Mucosa of descending colon (tissue), 3 donors: ENCODE measurements at regions not wholly inside any gene's neighbourhood (a gene's known extent, or its start where the extent isn't known, plus 50 kb on each side); places are given as distances from the start of the nearest gene placed in this dataset.

Experiments used
- ATAC-seq: fragments of 200-7000 bp; cut with Tn5 transposase; one replicate; pipeline ENCODE4 v1.9.1; 2020; ENCODE audit warnings: mild to moderate bottlenecking, moderate library complexity
- DNase-seq, 3 donors: peaks; one replicate each; pipeline ENCODE4 v3.0.0-alpha.2; 2020
- H3K36me3 ChIP-seq: fragments of 200-600 bp; one replicate; pipeline ENCODE4 v1.8.0; 2021; ENCODE audit warnings: low read depth, mild to moderate bottlenecking
- H3K4me1 ChIP-seq: fragments of 200-600 bp; one replicate; pipeline ENCODE4 v1.8.0; 2021; ENCODE audit warnings: low read depth, mild to moderate bottlenecking
- H3K4me3 ChIP-seq: fragments of 200-600 bp; one replicate; pipeline ENCODE4 v1.8.0; 2021; ENCODE audit warnings: mild to moderate bottlenecking
- H3K9me3 ChIP-seq: fragments of 200-600 bp; one replicate; pipeline ENCODE4 v1.8.0; 2021; ENCODE audit warnings: mild to moderate bottlenecking
- CTCF ChIP-seq: fragments of 200-600 bp; IDR thresholded peaks from one replicate; pipeline ENCODE4 v1.8.0; 2022; ENCODE audit warnings: antibody characterized with exemption, mild to moderate bottlenecking
- intact Hi-C, 2 donors: fragments of 100-400 bp; cut with DNase I in 1 of 2; cut with micrococcal nuclease in 1 of 2; formaldehyde crosslinking; loops; one replicate each; pipeline versions ENCODE4 v1.11.0 to v1.11.1; 2022; cut with DNase I, micrococcal nuclease
- donor health status: DM: no; HTN: no; CAD: no; lungs with moderate emphysema.
- donor health status: DM: no; HTN: no; CAD: no.
- donor health status: DM: no; HTN: yes; CAD: no.

- Histone ChIP-seq H3K4me1 (no peaks in the 10 kb centered on the region), H3K9me3 (no peaks in the 10 kb centered on the region)
- DNase-seq: no peak
Observed at GRCh38 chr6:94217836-94218235, 798.5 kb upstream of the EPHA7 start.

GRCh38 chr6:94215552-94215951 is 796.2 kb upstream of the EPHA7 start:
- intact Hi-C loops: no loop called here
- no peak for ATAC-seq
- TF ChIP-seq CTCF: no peak

More at GRCh38 chr6:94217836-94218235, 798.5 kb upstream of the EPHA7 start:
- no peak for TF ChIP-seq CTCF
- no peak overlapping the region for H3K4me3 ChIP-seq
- H3K36me3 ChIP-seq: no peaks in the 10 kb centered on the region
- intact Hi-C loops: no loop called here
- ATAC-seq: no peak

DNA sequence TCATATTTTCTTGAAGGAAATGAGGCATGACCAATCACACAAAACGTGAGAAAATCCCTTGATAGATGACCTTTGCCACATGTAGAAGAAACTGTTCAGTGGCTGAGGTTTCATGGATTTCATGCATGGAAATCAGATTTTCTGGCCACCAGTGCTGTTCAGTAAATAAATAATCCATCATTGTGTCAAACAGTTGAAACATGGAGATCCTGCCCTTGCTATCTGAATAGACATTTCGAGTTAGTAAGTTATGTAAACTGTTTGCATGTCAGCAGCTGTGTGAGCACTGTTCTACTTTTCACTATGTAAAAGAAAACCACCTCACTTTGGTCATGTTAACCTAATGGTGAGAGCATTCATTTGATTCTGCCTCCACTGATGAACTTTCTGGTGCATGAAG is 793.9 kb upstream of the EPHA7 start:
- no peak for TF ChIP-seq CTCF
- Histone ChIP-seq H3K9me3 (no peaks in the 10 kb centered on the region), H3K4me1 (no peaks in the 10 kb centered on the region), H3K36me3 (no peaks in the 10 kb centered on the region), H3K4me3 (no peak overlapping the region)
- intact Hi-C loops: no loop called here
- DNase-seq (no peak), ATAC-seq (no peak)

More at GRCh38 chr6:94215552-94215951, 796.2 kb upstream of the EPHA7 start:
- Histone ChIP-seq H3K36me3 (no peaks in the 10 kb centered on the region), H3K9me3 (no peaks in the 10 kb centered on the region), H3K4me3 (no peak overlapping the region), H3K4me1 (no peaks in the 10 kb centered on the region)
- no peak for DNase-seq

DNA sequence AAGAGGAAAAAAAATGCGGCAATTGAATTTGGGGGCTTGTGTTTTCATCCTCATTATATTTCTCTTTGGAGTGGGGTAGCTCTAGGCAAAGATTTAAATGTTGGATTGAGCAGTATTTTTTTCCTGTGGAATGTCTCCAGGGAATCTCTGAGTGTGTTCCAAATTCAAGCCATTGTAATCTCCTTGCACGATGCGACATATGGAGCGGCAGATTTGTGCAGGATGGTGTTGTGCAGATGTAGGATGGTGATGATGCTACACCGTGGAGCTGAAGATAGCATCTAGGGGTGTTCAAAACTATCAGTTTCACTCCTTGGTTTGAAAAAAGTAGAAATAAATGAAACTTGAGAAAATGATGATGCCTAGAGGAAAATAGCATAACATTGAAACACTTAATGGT is 777.5 kb upstream of the EPHA7 start:
- ATAC-seq (no peak), DNase-seq (no peak)
- no peaks in the 10 kb centered on the region for H3K36me3 ChIP-seq
- intact Hi-C loops: no loop called here
- H3K4me1 ChIP-seq: no peaks in the 10 kb centered on the region
- H3K4me3 ChIP-seq: no peak overlapping the region
- H3K9me3 ChIP-seq: no peaks in the 10 kb centered on the region
- no peak for TF ChIP-seq CTCF

- intact Hi-C loops: no loop called here
- ATAC-seq: no peak
Observed at GRCh38 chr6:94190030-94190429, 770.7 kb upstream of the EPHA7 start.

More at GRCh38 chr6:94190030-94190429, 770.7 kb upstream of the EPHA7 start:
- Histone ChIP-seq H3K9me3 (peaks cover 4% of the 10 kb centered on the region), H3K4me3 (no peak overlapping the region), H3K4me1 (no peaks in the 10 kb centered on the region), H3K36me3 (no peaks in the 10 kb centered on the region)
- no peak for DNase-seq
- no peak for TF ChIP-seq CTCF
